Sigmoid colon (tissue), 4 donors: ENCODE measurements at regions not wholly inside any gene's neighbourhood (a gene's known extent, or its start where the extent isn't known, plus 50 kb on each side); places are given as distances from the start of the nearest gene placed in this dataset.

Experiments used
- CTCF ChIP-seq, 4 experiments: fragments of 450-650 bp in 3 of 4; fragments of 200-600 bp in 1 of 4; IDR thresholded peaks; one replicate each; pipeline ENCODE4 v1.5.1; 2016 to 2019; ENCODE audit warnings: antibody characterized with exemption in 4 of 4, mild to moderate bottlenecking in 3 of 4, moderate library complexity in 2 of 4
- POLR2A ChIP-seq, 2 donors: fragments of 450-650 bp; IDR thresholded peaks; one replicate each; pipeline ENCODE4 v1.6.1; 2016; ENCODE audit warnings: antibody characterized with exemption in 2 of 2, mild to moderate bottlenecking in 2 of 2, moderate library complexity in 2 of 2
- POLR2AphosphoS5 ChIP-seq, 4 donors: sonication (generic); formaldehyde crosslinking; IDR thresholded peaks; one replicate each; pipeline ENCODE4 v1.6.1; 2017; ENCODE audit warnings: antibody characterized with exemption in 4 of 4

- TF ChIP-seq POLR2AphosphoS5 (IDR thresholded peaks at IDR 0.05) (no peak), CTCF (IDR thresholded peaks at IDR 0.05) (no peak), POLR2A (IDR thresholded peaks at IDR 0.05) (no peak)
Measured at GRCh38 chr1:168811176-168811575, 82.2 kb upstream of the DPT start.
